ENCODE measurements at regions not wholly inside any gene's neighbourhood (a gene's known extent, or its start where the extent isn't known, plus 50 kb on each side); places are given as distances from the start of the nearest gene placed in this dataset.
A peak's percentile ranks its signal among the peaks of the same experiment; 100 is the strongest.
"Not testable (repeated sequence)": the region's sequence is repeated elsewhere in the genome, so short reads cannot be mapped to it uniquely, and the experiment has no call there.

DNA sequence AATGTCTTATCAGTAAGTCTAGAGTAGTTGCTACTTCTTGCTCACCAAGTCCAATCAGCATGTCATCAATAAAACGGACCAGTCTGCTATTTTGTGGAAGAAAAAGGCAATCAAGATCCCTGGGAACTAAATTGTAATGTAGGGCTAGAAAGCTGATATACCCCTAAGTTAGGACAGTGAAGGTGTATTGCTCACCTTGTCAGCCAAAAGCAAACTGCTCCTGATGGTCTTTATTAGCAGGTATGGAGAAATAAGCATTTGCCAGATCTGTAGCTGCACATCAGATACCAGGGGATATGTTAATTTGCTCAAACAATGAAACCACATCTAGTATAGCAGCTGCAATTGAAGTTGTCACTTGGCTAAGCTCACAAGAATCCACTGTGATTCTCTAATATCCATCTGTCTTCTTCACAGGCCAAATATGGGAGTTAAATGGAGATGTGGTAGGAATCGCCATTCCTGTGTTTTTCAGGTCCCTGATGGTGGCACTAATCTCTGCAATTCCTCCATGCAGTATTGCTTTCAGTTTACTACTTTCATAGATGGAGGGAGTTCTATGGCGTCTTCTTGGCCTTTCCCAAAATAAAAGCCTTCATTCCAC lies 75.0 kb downstream of the TMEM237 start:
- no peak for DNase-seq (ENCODE audit: low spot score)

DNA sequence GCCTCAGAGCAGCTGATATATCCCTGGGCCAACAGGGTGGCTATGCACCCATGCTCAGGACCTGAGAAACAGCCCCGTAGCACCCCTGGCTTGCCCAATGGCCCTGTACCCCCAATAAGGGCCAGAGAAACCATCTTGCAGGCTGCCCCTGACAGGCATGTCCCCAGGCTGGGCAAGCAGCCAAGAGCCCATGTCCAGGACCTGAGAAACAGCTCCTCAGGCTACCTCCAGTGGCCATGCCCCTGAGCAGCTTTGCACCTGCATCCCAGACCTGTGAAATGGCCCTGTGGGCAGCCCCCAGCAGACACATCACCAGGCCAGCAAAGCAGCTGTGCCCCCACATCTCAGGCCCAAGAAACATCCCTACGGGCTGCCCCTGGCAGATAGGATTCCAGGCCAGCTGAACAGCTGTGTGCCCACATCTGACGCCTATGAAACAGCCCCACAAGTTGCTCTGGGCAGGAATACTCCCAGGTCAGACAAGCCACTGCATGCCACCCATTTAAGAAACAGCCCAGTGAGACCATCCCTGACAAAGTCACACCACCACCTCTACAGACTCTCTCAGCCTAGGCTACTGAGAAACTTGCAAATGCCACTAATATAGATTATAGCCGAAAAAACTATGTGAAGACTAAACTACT lies 84.1 kb downstream of the TMEM237 start:
- DNase-seq (ENCODE audit: low spot score) = no peak

DNA sequence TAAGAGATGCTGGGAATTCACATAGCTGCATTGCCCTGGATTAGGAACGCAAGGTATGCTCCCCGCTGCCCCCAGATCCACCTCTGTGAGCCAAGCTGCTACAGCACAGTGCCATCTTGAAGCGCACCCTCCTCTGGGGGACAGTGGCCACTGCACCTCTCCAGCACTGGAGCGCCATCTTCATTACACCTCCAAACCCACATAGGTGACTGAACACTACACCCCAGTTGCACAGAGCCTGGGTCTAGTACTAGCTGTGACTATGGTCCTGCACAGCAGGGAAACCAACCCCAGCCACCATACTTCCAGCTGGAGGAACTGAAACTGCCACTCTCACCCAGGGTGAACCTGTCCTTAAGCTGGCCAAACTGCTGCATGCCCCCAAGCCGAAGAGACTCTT lies 84.6 kb downstream of the TMEM237 start:
- no peak for DNase-seq (ENCODE audit: low spot score)

DNA sequence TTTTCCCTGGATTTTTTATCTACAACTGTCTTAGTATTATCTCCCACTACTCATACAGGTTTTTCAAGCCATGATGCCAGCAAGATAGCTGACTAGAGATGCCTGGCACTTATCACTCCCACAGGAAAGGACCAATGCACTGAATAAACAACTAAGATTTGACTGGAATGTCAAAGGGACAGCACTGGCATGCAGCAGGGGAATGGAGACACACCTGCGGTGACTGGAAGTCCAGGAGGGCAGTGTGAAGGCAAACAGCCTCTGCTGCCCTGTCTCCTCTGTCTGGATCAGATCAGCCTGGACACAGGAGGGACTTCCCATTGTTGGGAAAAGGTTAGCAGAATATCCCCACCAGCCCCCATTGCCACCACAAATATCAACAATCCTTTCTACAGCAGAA lies 85.1 kb downstream of the TMEM237 start:
- DNase-seq (ENCODE audit: low spot score) = no peak

DNA sequence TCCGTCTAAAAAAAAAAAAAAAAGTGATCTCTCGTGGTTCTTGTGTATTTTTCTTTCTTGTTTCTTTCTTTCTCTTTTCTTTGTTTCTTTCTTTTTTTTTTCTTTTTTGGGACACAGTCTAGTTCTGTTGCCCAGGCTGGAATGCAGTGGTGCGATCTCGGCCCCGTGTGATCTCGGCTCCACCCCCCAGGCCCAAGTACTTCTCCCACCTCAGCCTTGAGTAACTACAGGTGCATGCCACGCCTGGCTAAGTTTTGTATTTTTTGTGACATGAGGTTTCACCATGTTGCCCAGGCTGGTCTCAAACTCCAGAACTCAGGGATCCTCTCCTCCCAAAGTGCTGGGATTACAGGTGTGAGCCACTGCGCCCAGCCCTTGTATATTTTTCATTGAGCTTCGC lies 91.4 kb downstream of the TMEM237 start:
- DNase-seq (ENCODE audit: low spot score) = no peak

DNA sequence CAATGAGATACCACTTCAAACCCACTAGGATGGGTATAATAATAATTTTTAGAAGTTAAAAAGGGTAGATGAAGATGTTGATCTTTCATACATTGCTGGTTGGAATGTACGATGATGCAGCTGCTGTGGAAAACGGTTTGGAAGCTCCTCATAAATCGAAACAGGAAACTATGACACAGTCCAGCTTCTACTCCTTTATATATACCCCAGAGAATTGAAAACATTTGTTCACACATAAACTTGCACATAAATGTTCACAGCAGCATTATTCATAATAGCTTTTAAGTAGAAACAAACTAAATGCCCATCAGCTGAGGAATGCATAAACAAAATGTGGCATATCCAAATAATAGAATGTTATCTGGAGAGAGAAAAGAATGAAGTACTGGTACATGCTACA lies 95.0 kb downstream of the STRADB start:
- DNase-seq (ENCODE audit: low spot score) = peak; percentile 13

DNA sequence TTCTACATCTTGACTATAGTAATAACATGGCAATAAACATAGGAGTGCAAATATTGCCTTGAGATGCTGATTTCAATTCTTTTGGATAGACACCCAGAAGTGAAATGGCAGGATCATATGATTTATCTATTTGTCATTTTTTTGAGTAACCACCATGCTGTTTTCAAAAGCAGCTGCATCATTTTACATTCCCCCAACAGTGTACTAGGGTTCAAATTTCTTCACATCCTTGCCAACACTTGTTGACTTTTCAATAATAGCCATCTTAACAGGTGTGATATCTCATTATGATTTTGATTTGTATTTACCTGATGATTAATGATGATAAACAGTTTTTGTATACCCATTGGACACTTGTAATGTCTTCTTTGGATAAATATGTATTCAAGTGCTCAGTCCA lies 90.8 kb downstream of the STRADB start:
- no peak for DNase-seq (ENCODE audit: low spot score)

DNA sequence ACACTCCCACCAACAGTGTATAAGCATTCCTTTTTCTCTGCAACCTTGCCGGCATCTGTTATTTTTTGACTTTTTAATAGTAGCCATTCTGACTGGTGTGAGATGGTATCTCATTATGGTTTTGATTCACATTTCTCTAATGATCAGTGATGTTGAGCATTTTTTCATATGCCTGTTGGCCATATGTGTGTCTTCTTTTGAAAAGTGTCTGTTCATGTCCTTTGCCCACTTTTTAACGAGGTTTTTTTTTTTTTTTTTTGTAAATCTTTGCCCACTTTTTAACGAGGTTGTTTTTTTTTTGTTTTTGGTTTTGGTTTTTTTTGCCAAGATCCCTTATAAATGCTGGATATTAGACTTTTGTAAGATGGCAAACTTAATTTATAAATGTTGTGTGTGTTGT lies 87.7 kb downstream of the STRADB start:
- not testable (repeated sequence) for DNase-seq (ENCODE audit: low spot score)

DNA sequence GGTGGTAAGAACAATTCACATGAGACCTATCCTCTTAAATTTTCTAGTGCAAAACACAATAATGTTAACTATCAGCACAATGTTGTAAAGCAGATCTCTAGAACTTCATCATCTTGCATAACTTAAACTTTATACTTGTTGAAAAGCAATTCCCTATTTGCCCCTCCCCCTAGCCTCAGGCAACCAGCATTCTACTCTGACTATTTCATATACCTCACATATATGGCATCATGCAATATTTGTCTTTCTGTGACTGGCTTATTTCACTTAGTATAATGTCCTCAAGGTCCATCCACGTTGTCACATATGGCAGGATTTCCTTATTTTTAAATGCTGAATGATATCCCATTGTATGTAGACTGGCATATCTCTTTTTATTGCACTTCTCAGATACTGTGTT lies 86.5 kb downstream of the STRADB start:
- no peak for DNase-seq (ENCODE audit: low spot score)

DNA sequence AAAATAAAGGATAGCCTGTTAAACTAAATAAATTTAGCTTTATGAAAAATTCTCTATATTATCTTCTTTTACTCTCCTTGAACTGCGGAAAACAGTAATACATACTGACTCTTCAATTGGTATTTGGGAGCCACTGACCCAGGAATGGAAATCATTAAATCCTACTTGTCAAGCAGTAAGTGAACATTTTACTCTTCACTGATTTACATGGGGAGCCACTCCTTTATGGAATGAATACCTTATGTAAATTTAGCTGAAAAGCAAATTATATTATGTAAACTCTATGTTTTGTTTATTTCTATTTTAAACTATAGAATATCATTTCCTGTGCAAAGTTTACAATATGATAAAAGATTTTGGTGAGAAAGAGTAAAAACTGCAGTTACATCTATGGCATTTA lies 85.2 kb downstream of the STRADB start:
- DNase-seq (ENCODE audit: low spot score) = no peak

DNA sequence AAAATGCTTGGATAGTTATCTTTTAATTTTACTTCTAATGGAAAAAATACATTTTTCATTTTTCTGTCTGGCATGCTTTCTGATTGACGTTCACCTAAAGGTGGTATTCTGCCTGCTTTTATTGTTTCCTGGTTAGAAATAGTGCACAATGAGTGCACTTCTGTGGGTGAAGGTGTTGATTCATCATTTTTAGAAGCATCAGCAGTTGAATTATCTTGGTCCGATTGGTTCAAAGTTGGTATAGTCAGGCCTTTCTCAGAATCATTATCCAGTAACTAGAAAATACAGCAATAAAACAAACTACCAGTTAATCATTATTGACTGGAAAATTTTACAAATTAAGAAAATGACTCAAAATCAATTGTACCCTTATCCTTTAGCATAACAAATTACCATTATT lies 84.5 kb downstream of the STRADB start:
- no peak for DNase-seq (ENCODE audit: low spot score)

DNA sequence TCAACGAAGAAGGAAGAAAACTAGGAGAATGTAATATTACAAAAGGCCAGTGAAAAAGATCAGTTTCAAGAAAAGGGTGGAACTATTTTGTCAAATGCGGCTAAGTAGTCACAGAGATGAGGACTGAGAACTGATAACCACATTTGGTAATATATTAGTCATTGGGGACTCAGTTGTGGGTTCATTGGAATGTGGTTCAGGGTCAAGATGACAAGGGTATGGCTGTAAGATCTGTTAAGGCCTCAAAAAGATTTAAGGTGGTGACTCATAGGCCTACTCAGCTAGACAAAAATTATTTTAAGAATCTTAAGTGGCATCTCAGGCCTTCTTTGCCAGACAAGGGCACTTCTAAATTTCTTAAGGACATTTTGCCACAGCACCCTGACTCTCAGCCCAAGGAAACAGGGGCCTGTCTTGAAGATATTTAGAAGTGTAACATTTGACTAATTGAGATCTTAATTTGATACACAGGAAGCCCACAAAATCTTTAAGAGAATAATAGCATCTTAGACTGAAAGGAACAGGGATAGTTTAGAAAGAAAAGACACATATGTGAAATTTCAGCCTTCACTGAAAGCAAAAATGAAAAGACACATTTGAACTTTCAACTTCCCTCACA lies 81.3 kb downstream of the STRADB start:
- DNase-seq (ENCODE audit: low spot score) = peak; percentile 59
